NCI-H2171 (cell line): ENCODE measurements at regions not wholly inside any gene's neighbourhood (a gene's known extent, or its start where the extent isn't known, plus 50 kb on each side); places are given as distances from the start of the nearest gene placed in this dataset.

Experiments used
- DNase-seq: peaks from one replicate; lab custom pipeline; 2025; lab: John Stamatoyannopoulos, UW

DNA sequence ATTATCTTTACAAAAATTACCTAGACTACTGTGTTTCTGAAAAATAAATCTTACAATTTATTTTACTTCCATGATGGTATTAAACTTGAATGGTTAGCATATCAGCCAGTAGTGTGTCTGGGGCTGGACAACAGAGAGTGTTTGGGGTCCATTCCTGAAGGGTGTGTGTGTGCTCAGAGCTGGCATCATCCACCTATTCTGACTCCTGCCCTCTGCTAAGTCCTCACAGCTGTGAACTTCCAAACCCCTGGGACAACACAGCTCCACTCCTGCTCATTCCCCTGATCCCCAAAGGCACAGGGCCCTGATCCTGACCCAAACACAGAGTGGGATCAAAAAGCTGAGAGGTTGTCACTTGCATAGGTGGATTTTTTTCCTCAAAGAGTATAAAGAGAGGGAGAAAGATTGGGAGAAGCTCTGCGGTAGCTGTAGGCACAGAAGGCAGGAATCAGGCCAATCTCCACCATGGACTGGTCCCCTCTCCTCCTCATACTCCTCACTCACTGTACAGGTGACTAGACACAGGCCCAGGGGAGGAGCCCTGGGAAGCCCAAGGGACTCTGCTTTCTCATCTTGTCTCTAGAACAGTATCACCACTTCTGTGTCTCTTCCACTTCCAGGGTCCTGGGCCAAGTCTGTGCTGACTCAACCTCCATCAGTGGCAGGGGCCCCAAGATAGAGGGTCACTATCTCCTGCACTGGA is 55.7 kb upstream of the TOP3B start:
- no peak for DNase-seq

GRCh38 chr22:22037740-22038139 is 55.2 kb upstream of the TOP3B start:
- no peak for DNase-seq

DNA sequence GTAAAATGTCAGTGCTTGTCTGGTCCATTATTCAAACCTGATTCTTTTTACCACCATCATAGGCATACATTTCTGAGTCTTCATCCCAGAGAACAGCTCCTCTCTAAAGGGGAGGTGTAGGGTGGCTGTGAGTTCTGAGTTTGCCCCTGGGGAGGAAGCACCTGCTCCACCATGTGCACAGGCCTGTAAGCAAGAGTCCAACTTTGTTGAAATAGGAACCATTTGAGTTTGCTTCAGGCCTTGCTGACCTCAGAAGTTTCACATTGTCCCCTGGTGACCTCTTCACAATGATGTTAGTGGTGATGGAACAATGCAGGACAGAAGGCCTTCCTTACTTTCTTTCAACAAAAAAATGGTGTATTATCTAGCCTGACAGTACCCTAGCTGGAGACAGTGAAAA is 54.6 kb upstream of the TOP3B start:
- DNase-seq: no peak

DNA sequence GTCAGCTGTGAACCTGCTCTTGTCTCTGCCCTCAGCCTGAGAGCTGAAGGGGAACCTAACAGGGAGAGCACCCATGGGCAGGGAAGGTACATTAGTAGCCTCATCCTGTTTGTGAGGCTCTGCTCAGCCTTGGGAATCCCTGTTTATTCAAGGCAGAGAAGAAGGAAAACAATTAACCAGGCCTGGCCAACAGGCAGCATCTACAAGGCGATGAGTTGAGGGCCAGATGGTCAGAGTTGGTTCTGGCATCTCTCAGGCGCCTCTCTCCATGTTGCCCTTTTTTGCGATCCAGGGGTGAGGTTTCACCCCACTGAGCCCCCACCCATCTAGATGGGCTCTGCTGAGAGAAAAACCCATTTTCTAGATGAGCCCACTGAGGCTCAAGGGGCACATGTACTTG is 54.0 kb upstream of the TOP3B start:
- no peak for DNase-seq

DNA sequence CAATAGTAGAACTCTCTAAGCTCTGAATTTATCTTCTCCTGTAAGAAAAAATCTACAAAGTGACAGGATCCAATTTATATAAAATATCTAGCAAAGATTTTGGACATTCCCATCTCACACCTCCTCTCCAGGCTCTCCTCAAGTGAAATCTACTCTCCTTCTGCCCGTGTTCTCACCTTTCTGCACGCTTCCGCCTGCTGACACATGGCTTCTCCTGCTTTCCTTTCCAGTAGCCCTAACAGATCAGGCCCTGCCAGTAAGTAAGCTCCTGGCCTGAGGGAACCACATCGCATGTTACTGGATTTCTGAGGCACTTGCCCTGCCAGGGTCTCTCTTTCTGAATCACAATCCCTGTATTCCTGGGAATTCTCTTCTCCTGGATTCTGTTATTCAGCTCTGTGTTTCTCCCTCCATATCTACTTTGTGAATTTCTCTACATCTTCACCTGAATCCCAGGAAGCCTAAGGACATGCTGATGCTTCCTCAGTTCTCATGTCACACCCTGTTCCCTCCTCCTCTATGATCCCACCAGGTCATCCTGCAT is 53.3 kb upstream of the TOP3B start:
- no peak for DNase-seq

DNA sequence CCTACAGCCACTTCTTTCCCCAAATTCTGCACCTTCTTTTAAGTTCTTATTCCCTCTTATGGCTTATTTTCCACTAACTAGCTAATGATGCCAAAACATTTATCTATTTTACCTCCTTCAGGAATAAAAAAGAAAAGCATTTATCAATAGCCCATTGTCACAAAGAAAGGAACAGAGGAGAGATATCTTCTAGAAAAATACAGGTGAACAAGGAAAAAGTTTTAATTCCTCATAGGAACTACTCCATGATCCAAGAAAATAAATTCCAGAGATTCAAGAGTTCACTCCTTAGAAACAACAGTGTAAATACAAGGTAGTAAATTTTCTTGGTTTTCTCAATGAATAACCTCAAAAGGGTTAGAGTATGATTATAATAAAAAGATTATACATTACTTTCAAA is 52.6 kb upstream of the TOP3B start:
- no peak for DNase-seq

DNA sequence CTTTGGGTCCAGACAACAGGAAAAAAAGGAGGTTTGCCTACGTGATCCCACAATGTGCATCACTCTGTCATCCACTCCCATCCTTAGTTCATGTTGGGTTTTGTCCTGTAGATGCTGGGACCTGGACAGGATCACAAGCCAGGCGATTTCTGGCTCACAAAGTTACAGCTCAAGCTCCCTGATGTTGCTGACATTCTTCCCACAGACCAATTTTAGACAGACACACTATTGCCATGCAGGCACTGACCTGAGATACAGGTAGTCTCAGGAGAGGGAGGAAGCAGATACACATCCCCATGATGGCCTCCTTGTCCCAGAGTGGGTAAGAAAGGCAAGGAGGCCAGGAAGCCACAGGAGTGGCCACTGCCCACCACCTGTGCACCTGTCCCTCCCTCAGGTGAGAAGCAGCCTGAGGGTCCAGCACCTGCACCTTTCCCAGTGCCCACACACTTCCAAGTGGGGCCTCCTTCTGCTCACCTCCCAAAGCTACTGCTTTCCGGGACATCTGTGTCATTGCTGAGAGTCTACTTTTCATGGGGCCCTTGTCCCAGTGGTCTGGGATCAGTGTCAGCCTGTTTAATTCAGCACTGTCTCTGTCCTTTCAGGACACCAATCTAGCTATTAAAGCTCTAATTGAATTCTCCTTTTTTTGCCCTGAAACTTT is 52.0 kb upstream of the TOP3B start:
- DNase-seq: no peak

DNA sequence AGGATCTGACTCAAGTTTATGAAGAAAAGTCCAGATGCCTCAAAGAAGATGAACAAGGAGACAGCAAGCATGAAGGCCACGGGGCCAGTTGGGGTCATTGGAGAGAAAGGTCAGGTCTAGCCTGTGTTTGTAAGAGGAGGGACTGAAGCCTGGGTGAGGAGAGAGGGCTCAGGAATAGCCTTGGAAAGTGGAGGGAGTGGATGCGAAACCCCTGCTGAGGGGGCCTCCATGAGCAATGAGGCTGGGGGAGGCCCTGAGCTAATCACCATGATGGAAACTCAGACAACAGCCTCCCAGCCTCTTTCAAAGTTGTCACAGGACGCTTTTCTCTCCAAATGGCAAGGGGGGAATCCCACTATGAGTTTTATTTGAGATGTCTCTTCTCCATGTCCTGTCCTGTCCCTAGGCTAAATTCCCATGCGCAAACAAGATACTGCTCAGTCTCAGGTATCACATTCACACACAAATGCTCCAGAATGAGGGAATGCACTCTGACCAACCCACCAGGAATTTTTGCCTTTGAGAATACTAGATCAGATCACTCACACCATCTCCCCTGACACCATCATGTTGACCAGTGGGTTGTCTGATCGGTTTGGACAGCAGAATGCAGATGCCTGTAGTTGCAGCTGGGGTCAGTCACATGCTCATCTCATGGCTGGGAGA is 51.3 kb upstream of the TOP3B start:
- no peak for DNase-seq

DNA sequence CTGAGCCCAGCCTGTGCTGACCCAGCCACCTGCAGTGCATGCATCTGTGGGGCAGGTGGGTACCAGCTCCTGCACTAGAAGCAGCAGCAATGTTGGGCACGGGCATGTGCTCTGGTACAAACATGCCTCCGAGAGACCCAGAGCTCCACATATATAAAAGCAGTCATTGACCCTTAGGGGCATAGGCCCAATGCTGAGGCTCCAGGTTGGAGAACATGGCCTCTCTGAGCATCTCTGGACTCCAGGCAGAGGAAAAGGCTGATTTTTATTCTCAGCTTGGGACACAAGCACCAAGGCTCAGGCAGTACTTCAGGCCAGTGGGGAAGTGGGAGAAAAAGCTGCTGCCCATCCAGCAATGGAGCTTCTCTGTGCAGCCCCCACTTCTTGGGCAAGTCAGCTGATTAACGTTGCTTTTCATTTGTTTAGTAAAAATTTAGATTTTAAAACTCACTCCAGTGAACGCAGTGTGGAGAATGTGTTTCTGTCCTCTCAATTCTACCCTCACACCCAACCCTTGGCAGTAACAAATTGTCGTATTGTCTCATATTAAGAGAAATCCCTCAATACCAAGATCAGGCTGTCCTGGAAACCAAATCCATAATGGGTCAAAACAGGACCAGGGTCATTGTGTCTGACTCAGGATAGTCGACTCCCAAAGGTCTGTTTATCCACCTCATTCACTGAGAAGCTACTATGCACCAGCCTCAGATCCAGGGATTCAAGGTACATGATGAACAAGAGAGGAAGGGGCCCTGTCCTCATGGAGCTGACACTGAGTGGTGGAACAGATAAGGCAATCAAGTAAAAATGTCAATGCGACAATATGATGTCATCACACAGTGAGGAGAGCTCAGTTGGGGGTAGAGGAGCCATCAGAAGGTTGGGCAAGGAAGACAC is 50.6 kb upstream of the TOP3B start:
- no peak for DNase-seq

DNA sequence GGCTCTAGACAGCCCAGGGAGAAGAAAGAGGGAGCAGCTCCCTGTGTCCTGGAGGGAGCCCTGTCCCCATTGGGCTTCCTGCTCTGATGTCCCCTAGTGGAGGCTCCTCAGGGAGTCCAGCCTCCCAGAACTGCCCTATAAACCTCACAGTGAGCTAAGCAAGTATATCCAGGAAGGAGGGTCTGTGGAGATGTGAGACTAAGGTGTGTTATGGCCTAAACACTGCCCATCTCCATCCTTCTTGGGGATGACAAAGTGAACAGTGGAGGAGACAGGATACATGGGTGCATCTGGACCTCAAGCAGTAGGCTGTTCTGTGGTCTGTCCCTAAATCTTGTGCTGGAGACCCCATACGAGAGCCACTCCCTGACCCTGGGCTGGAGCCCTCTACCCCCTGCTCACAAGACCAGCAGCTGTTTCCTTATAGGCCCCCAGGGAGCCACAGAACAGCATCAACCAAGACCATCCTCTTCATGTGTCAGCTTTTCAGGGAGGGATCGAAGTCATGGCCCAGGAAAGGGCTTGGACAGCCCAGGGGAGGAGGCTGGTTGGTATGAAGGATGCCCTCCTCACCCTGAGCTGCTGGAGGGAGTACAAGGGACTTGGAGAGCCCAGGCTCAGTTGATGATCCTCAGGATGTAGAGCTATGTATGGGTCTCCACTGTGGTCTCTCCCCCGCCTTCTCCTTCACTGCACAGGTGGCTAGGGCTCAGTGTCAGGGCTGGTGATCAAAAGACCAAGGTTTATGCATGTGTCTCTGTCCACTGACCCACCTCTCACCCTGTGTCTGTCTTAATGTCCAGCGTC is 49.7 kb upstream of the TOP3B start:
- DNase-seq: no peak
